ENCODE measurements at regions not wholly inside any gene's neighbourhood (a gene's known extent, or its start where the extent isn't known, plus 50 kb on each side); places are given as distances from the start of the nearest gene placed in this dataset.

- no peaks in the 10 kb centered on the region for H3K4me1 ChIP-seq (ENCODE audit: control insufficient read depth, insufficient read depth, low read length)
- no peaks in the 10 kb centered on the region for H3K27me3 ChIP-seq (ENCODE audit: control insufficient read depth, insufficient read depth, low read length)
- no peaks in the 10 kb centered on the region for H3K36me3 ChIP-seq (ENCODE audit: control insufficient read depth, insufficient read depth, low read length)
- no CpG with 5 or more reads among the region's 3 CpGs for WGBS (ENCODE audit: insufficient coverage)
- no peak overlapping the region for H3K4me3 ChIP-seq (ENCODE audit: low read depth, low read length)
- H3K27ac ChIP-seq (ENCODE audit: low read depth, low read length) = no peak overlapping the region
- H3K9me3 ChIP-seq (ENCODE audit: control insufficient read depth, insufficient read depth, low read length) = no peaks in the 10 kb centered on the region
- no peak for DNase-seq (ENCODE audit: low read depth in 4 of 6, low spot score in 6 of 6)
Observed at GRCh38 chr2:117179405-117179804, 635.1 kb upstream of the DDX18 start.

GRCh38 chr2:117190856-117191559 lies 623.5 kb upstream of the DDX18 start:
- Histone ChIP-seq H3K36me3 (ENCODE audit: control insufficient read depth, insufficient read depth, low read length) (no peaks in the 10 kb centered on the region), H3K4me3 (ENCODE audit: low read depth, low read length) (no peak overlapping the region), H3K9me3 (ENCODE audit: control insufficient read depth, insufficient read depth, low read length) (no peaks in the 10 kb centered on the region), H3K27ac (ENCODE audit: low read depth, low read length) (no peak overlapping the region), H3K27me3 (ENCODE audit: control insufficient read depth, insufficient read depth, low read length) (no peaks in the 10 kb centered on the region), H3K4me1 (ENCODE audit: control insufficient read depth, insufficient read depth, low read length) (no peaks in the 10 kb centered on the region)
- DNase-seq (ENCODE audit: low read depth in 4 of 6, low spot score in 6 of 6) = no peak
- WGBS (ENCODE audit: insufficient coverage) = 94% methylated on average over 3 of the region's 6 CpGs

- 100% methylated on average over 3 of the region's 4 CpGs for WGBS (ENCODE audit: insufficient coverage)
- no peak overlapping the region for H3K27ac ChIP-seq (ENCODE audit: low read depth, low read length)
- no peaks in the 10 kb centered on the region for H3K9me3 ChIP-seq (ENCODE audit: control insufficient read depth, insufficient read depth, low read length)
- DNase-seq (ENCODE audit: low read depth in 4 of 6, low spot score in 6 of 6) = no peak
- no peaks in the 10 kb centered on the region for H3K36me3 ChIP-seq (ENCODE audit: control insufficient read depth, insufficient read depth, low read length)
- H3K27me3 ChIP-seq (ENCODE audit: control insufficient read depth, insufficient read depth, low read length) = no peaks in the 10 kb centered on the region
- no peaks in the 10 kb centered on the region for H3K4me1 ChIP-seq (ENCODE audit: control insufficient read depth, insufficient read depth, low read length)
- H3K4me3 ChIP-seq (ENCODE audit: low read depth, low read length) = no peak overlapping the region
Observed at GRCh38 chr2:117195381-117195780, 619.1 kb upstream of the DDX18 start.

- Histone ChIP-seq H3K27me3 (ENCODE audit: control insufficient read depth, insufficient read depth, low read length) (no peaks in the 10 kb centered on the region), H3K4me3 (ENCODE audit: low read depth, low read length) (no peak overlapping the region), H3K36me3 (ENCODE audit: control insufficient read depth, insufficient read depth, low read length) (no peaks in the 10 kb centered on the region), H3K4me1 (ENCODE audit: control insufficient read depth, insufficient read depth, low read length) (no peaks in the 10 kb centered on the region), H3K27ac (ENCODE audit: low read depth, low read length) (no peak overlapping the region), H3K9me3 (ENCODE audit: control insufficient read depth, insufficient read depth, low read length) (no peaks in the 10 kb centered on the region)
- 75% methylated on average over 1 of the region's 4 CpGs for WGBS (ENCODE audit: insufficient coverage)
- DNase-seq (ENCODE audit: low read depth in 4 of 6, low spot score in 6 of 6) = no peak
Observed at GRCh38 chr2:117199511-117199910, 615.0 kb upstream of the DDX18 start.

- no peaks in the 10 kb centered on the region for H3K27me3 ChIP-seq (ENCODE audit: control insufficient read depth, insufficient read depth, low read length)
- WGBS (ENCODE audit: insufficient coverage) = 48% methylated on average over 2 of the region's 2 CpGs
- H3K36me3 ChIP-seq (ENCODE audit: control insufficient read depth, insufficient read depth, low read length) = no peaks in the 10 kb centered on the region
- H3K9me3 ChIP-seq (ENCODE audit: control insufficient read depth, insufficient read depth, low read length) = no peaks in the 10 kb centered on the region
- no peaks in the 10 kb centered on the region for H3K4me1 ChIP-seq (ENCODE audit: control insufficient read depth, insufficient read depth, low read length)
- no peak overlapping the region for H3K4me3 ChIP-seq (ENCODE audit: low read depth, low read length)
- DNase-seq (ENCODE audit: low read depth in 4 of 6, low spot score in 6 of 6) = peak in 1 of 6 donors; percentile 26
- H3K27ac ChIP-seq (ENCODE audit: low read depth, low read length) = no peak overlapping the region
Observed at GRCh38 chr2:117212562-117212961, 601.9 kb upstream of the DDX18 start.

GRCh38 chr2:117217145-117217544 lies 597.3 kb upstream of the DDX18 start:
- Histone ChIP-seq H3K27me3 (ENCODE audit: control insufficient read depth, insufficient read depth, low read length) (no peaks in the 10 kb centered on the region), H3K9me3 (ENCODE audit: control insufficient read depth, insufficient read depth, low read length) (no peaks in the 10 kb centered on the region), H3K4me3 (ENCODE audit: low read depth, low read length) (no peak overlapping the region), H3K36me3 (ENCODE audit: control insufficient read depth, insufficient read depth, low read length) (no peaks in the 10 kb centered on the region), H3K27ac (ENCODE audit: low read depth, low read length) (no peak overlapping the region), H3K4me1 (ENCODE audit: control insufficient read depth, insufficient read depth, low read length) (no peaks in the 10 kb centered on the region)
- 97% methylated on average over 8 of the region's 16 CpGs for WGBS (ENCODE audit: insufficient coverage)
- no peak for DNase-seq (ENCODE audit: low read depth in 4 of 6, low spot score in 6 of 6)

- Histone ChIP-seq H3K4me3 (ENCODE audit: low read depth, low read length) (no peak overlapping the region), H3K27me3 (ENCODE audit: control insufficient read depth, insufficient read depth, low read length) (no peaks in the 10 kb centered on the region), H3K4me1 (ENCODE audit: control insufficient read depth, insufficient read depth, low read length) (no peaks in the 10 kb centered on the region), H3K27ac (ENCODE audit: low read depth, low read length) (no peak overlapping the region), H3K36me3 (ENCODE audit: control insufficient read depth, insufficient read depth, low read length) (no peaks in the 10 kb centered on the region), H3K9me3 (ENCODE audit: control insufficient read depth, insufficient read depth, low read length) (no peaks in the 10 kb centered on the region)
- peak in 1 of 6 donors; percentile 20 for DNase-seq (ENCODE audit: low read depth in 4 of 6, low spot score in 6 of 6)
- 63% methylated on average over 1 of the region's 1 CpG for WGBS (ENCODE audit: insufficient coverage)
Observed at GRCh38 chr2:117222809-117223208, 591.7 kb upstream of the DDX18 start.

- WGBS (ENCODE audit: insufficient coverage) = no CpG with 5 or more reads among the region's 2 CpGs
Observed at GRCh38 chr2:117232305-117232704, 582.2 kb upstream of the DDX18 start.

GRCh38 chr2:117257362-117257761 lies 557.1 kb upstream of the DDX18 start:
- no peaks in the 10 kb centered on the region for H3K36me3 ChIP-seq (ENCODE audit: control insufficient read depth, insufficient read depth, low read length)
- WGBS (ENCODE audit: insufficient coverage) = 86% methylated on average over 2 of the region's 6 CpGs
- no peak overlapping the region for H3K4me3 ChIP-seq (ENCODE audit: low read depth, low read length)
- H3K9me3 ChIP-seq (ENCODE audit: control insufficient read depth, insufficient read depth, low read length) = no peaks in the 10 kb centered on the region
- H3K27ac ChIP-seq (ENCODE audit: low read depth, low read length) = no peak overlapping the region
- H3K4me1 ChIP-seq (ENCODE audit: control insufficient read depth, insufficient read depth, low read length) = no peaks in the 10 kb centered on the region
- no peak for DNase-seq (ENCODE audit: low read depth in 4 of 6, low spot score in 6 of 6)
- H3K27me3 ChIP-seq (ENCODE audit: control insufficient read depth, insufficient read depth, low read length) = no peaks in the 10 kb centered on the region

More at GRCh38 chr2:117232305-117232704, 582.2 kb upstream of the DDX18 start:
- no peak overlapping the region for H3K27ac ChIP-seq (ENCODE audit: low read depth, low read length)
- no peaks in the 10 kb centered on the region for H3K4me1 ChIP-seq (ENCODE audit: control insufficient read depth, insufficient read depth, low read length)
- no peaks in the 10 kb centered on the region for H3K27me3 ChIP-seq (ENCODE audit: control insufficient read depth, insufficient read depth, low read length)
- peak in 1 of 6 donors; percentile 10 for DNase-seq (ENCODE audit: low read depth in 4 of 6, low spot score in 6 of 6)
- no peaks in the 10 kb centered on the region for H3K36me3 ChIP-seq (ENCODE audit: control insufficient read depth, insufficient read depth, low read length)
- H3K9me3 ChIP-seq (ENCODE audit: control insufficient read depth, insufficient read depth, low read length) = peaks cover 4% of the 10 kb centered on the region
- no peak overlapping the region for H3K4me3 ChIP-seq (ENCODE audit: low read depth, low read length)

- H3K4me3 ChIP-seq (ENCODE audit: low read depth, low read length) = no peak overlapping the region
- H3K9me3 ChIP-seq (ENCODE audit: control insufficient read depth, insufficient read depth, low read length) = no peaks in the 10 kb centered on the region
- no peaks in the 10 kb centered on the region for H3K36me3 ChIP-seq (ENCODE audit: control insufficient read depth, insufficient read depth, low read length)
- WGBS (ENCODE audit: insufficient coverage) = 83% methylated on average over 1 of the region's 1 CpG
- H3K4me1 ChIP-seq (ENCODE audit: control insufficient read depth, insufficient read depth, low read length) = no peaks in the 10 kb centered on the region
- no peak overlapping the region for H3K27ac ChIP-seq (ENCODE audit: low read depth, low read length)
- DNase-seq (ENCODE audit: low read depth in 4 of 6, low spot score in 6 of 6) = no peak
- no peaks in the 10 kb centered on the region for H3K27me3 ChIP-seq (ENCODE audit: control insufficient read depth, insufficient read depth, low read length)
Observed at GRCh38 chr2:117269574-117269973, 544.9 kb upstream of the DDX18 start.

Data from spinal cord (tissue), 9 donors.